Ovary (tissue), 3 donors: ENCODE measurements at regions not wholly inside any gene's neighbourhood (a gene's known extent, or its start where the extent isn't known, plus 50 kb on each side); places are given as distances from the start of the nearest gene placed in this dataset.

Experiments
- EP300 ChIP-seq: sonication (generic); formaldehyde crosslinking; IDR thresholded peaks from one replicate; pipeline ENCODE4 v1.6.1; 2017; ENCODE audit warnings: antibody characterized with exemption
- TF ChIP-seq, protein P1 (sequence below), 3 donors: fragments of 450-650 bp in 2 of 3; fragments of 200-600 bp in 1 of 3; IDR thresholded peaks; one replicate each; pipeline versions ENCODE4 v1.5.1 to v1.8.0; 2016 to 2022; ENCODE audit warnings: antibody characterized with exemption in 3 of 3, mild to moderate bottlenecking in 1 of 3
- donor health status: DM: no; HTN: no; CAD: no.

DNA sequence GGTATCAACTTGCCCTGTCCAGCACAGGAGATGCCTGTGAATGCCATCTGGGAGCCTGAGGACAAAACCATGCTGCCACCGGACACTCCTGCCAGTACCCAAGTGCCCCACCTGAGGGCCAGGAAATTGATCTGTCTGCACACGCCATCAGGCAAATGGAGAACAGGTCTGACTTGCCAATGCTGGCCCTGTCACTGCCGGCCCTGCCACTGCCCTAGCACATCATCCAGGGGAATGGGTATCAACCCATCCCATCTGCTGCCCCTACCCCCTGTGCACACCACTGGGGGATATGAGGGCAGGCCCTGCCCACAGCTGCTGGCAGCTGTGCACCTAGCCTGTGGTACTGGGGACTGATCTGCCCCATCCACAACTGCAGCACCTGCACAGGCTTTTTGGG, 1081.6 kb upstream of the EYS start:
- TF ChIP-seq, protein P1, sequence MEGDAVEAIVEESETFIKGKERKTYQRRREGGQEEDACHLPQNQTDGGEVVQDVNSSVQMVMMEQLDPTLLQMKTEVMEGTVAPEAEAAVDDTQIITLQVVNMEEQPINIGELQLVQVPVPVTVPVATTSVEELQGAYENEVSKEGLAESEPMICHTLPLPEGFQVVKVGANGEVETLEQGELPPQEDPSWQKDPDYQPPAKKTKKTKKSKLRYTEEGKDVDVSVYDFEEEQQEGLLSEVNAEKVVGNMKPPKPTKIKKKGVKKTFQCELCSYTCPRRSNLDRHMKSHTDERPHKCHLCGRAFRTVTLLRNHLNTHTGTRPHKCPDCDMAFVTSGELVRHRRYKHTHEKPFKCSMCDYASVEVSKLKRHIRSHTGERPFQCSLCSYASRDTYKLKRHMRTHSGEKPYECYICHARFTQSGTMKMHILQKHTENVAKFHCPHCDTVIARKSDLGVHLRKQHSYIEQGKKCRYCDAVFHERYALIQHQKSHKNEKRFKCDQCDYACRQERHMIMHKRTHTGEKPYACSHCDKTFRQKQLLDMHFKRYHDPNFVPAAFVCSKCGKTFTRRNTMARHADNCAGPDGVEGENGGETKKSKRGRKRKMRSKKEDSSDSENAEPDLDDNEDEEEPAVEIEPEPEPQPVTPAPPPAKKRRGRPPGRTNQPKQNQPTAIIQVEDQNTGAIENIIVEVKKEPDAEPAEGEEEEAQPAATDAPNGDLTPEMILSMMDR (IDR thresholded peaks at IDR 0.05): no peak
- no peak for TF ChIP-seq EP300
